KMS-11 (cell line): ENCODE measurements at regions not wholly inside any gene's neighbourhood (a gene's known extent, or its start where the extent isn't known, plus 50 kb on each side); places are given as distances from the start of the nearest gene placed in this dataset.

Experiments
- H2AFZ ChIP-seq: fragments of 200-600 bp; sonication (generic); 2 replicates; pipeline ENCODE4 v1.6.1; 2016; ENCODE audit warnings: antibody characterized with exemption, mixed run types, low read depth
- H3K27ac ChIP-seq: fragments of 200-600 bp; sonication (generic); 2 replicates; pipeline ENCODE4 v1.6.1; 2016; ENCODE audit warnings: mild to moderate bottlenecking, mixed run types
- H3K27me3 ChIP-seq: fragments of 200-600 bp; sonication (generic); 2 replicates; pipeline ENCODE4 v1.6.1; 2017; ENCODE audit warnings: mild to moderate bottlenecking, low read depth, mixed run types, moderate library complexity; ENCODE audit not compliant: insufficient read depth
- H3K36me3 ChIP-seq: fragments of 200-600 bp; sonication (generic); 2 replicates; pipeline ENCODE4 v1.6.1; 2017; ENCODE audit warnings: mild to moderate bottlenecking, mixed run types; ENCODE audit not compliant: insufficient read depth
- H3K4me1 ChIP-seq: fragments of 200-600 bp; sonication (generic); 2 replicates; pipeline ENCODE4 v1.6.1; 2016; ENCODE audit warnings: mild to moderate bottlenecking, low read depth, mixed run types; ENCODE audit not compliant: poor library complexity, severe bottlenecking
- H3K4me2 ChIP-seq: fragments of 200-600 bp; sonication (generic); 2 replicates; pipeline ENCODE4 v1.7.0; 2016; ENCODE audit warnings: mild to moderate bottlenecking, mixed run types
- H3K4me3 ChIP-seq: fragments of 200-600 bp; sonication (generic); IDR thresholded peaks from 2 replicates; pipeline ENCODE4 v1.6.1; 2017; ENCODE audit warnings: low read depth, low read length, mixed read lengths; ENCODE audit not compliant: insufficient read depth
- H3K79me2 ChIP-seq: fragments of 200-600 bp; sonication (generic); 2 replicates; pipeline ENCODE4 v1.6.1; 2016; ENCODE audit warnings: low read depth, mixed run types; ENCODE audit not compliant: insufficient read depth
- H3K9ac ChIP-seq: fragments of 200-600 bp; sonication (generic); 2 replicates; pipeline ENCODE4 v1.6.1; 2016; ENCODE audit warnings: mild to moderate bottlenecking, mixed run types
- H4K20me1 ChIP-seq: fragments of 200-600 bp; sonication (generic); 2 replicates; pipeline ENCODE4 v1.6.1; 2016; ENCODE audit warnings: mild to moderate bottlenecking, mixed run types; ENCODE audit not compliant: insufficient read depth
- CTCF ChIP-seq: fragments of 200-600 bp; sonication (generic); conservative IDR thresholded peaks from 2 replicates; pipeline ENCODE4 v1.6.1; 2017; ENCODE audit warnings: low read depth, mild to moderate bottlenecking, antibody characterized with exemption, low read length, moderate library complexity, mixed read lengths

- no peak for TF ChIP-seq CTCF
- no peaks in the 10 kb centered on the region for H3K27me3 ChIP-seq
These were observed 300.7 kb upstream of the CLINT1 start for GRCh38 chr5:158159621-158160020.

GRCh38 chr5:158155811-158156505, 297.0 kb upstream of the CLINT1 start:
- H3K4me3 ChIP-seq, result no peak overlapping the region
- H2AFZ ChIP-seq, result no peak overlapping the region
- no peak overlapping the region for H3K4me2 ChIP-seq

More at GRCh38 chr5:158159621-158160020, 300.7 kb upstream of the CLINT1 start:
- no peak overlapping the region for H3K4me2 ChIP-seq
- H2AFZ ChIP-seq, result no peak overlapping the region
- H4K20me1 ChIP-seq, result no peaks in the 10 kb centered on the region
- no peak overlapping the region for H3K27ac ChIP-seq
- H3K9ac ChIP-seq, result no peak overlapping the region
- no peaks in the 10 kb centered on the region for H3K4me1 ChIP-seq
- H3K36me3 ChIP-seq, result no peaks in the 10 kb centered on the region
- no peak overlapping the region for H3K4me3 ChIP-seq
- no peaks in the 10 kb centered on the region for H3K79me2 ChIP-seq

GRCh38 chr5:158155067-158155466, 296.1 kb upstream of the CLINT1 start:
- Histone ChIP-seq H4K20me1 (no peaks in the 10 kb centered on the region), H3K4me1 (no peaks in the 10 kb centered on the region), H3K4me3 (no peak overlapping the region), H3K27ac (no peak overlapping the region), H3K36me3 (no peaks in the 10 kb centered on the region), H3K9ac (no peak overlapping the region), H3K79me2 (no peaks in the 10 kb centered on the region), H3K4me2 (no peak overlapping the region), H2AFZ (no peak overlapping the region), H3K27me3 (no peaks in the 10 kb centered on the region)
- TF ChIP-seq CTCF, result no peak

More at GRCh38 chr5:158155811-158156505, 297.0 kb upstream of the CLINT1 start:
- Histone ChIP-seq H3K9ac (no peak overlapping the region), H3K79me2 (no peaks in the 10 kb centered on the region), H3K27ac (no peak overlapping the region), H3K4me1 (no peaks in the 10 kb centered on the region), H3K36me3 (no peaks in the 10 kb centered on the region), H3K27me3 (no peaks in the 10 kb centered on the region), H4K20me1 (no peaks in the 10 kb centered on the region)
- no peak for TF ChIP-seq CTCF

GRCh38 chr5:158154226-158155005, 295.5 kb upstream of the CLINT1 start:
- Histone ChIP-seq H3K4me3 (no peak overlapping the region), H3K36me3 (no peaks in the 10 kb centered on the region), H3K79me2 (no peaks in the 10 kb centered on the region), H4K20me1 (no peaks in the 10 kb centered on the region), H3K27ac (no peak overlapping the region), H3K27me3 (no peaks in the 10 kb centered on the region), H3K4me1 (no peaks in the 10 kb centered on the region), H3K9ac (no peak overlapping the region), H3K4me2 (no peak overlapping the region), H2AFZ (no peak overlapping the region)
- no peak for TF ChIP-seq CTCF
